Activated T-cell treated with anti-CD3 and anti-CD28 coated beads for 24 hours (primary cell): ENCODE measurements at regions not wholly inside any gene's neighbourhood (a gene's known extent, or its start where the extent isn't known, plus 50 kb on each side); places are given as distances from the start of the nearest gene placed in this dataset.

Experiments
- DNase-seq: peaks from one replicate; pipeline ENCODE4 v3.0.0-alpha.2; 2020; ENCODE audit warnings: low read depth

- no peak for DNase-seq
These were observed 245.5 kb upstream of the MDFIC2 start for GRCh38 chr3:70557976-70558375.

GRCh38 chr3:70556056-70556455, 243.6 kb upstream of the MDFIC2 start:
- no peak for DNase-seq

GRCh38 chr3:70554170-70554569, 241.7 kb upstream of the MDFIC2 start:
- DNase-seq = no peak

- DNase-seq = peak; percentile 72
These were observed 238.4 kb upstream of the MDFIC2 start for GRCh38 chr3:70550723-70551319.

- DNase-seq = no peak
These were observed 234.2 kb upstream of the MDFIC2 start for GRCh38 chr3:70546679-70547078.

GRCh38 chr3:70543493-70543892, 231.1 kb upstream of the MDFIC2 start:
- DNase-seq = no peak

GRCh38 chr3:70539908-70540307, 227.5 kb upstream of the MDFIC2 start:
- no peak for DNase-seq

- DNase-seq = no peak
These were observed 220.4 kb upstream of the MDFIC2 start for GRCh38 chr3:70532806-70533205.

GRCh38 chr3:70531838-70532489, 219.5 kb upstream of the MDFIC2 start:
- DNase-seq = no peak

- DNase-seq = no peak
These were observed 218.7 kb upstream of the MDFIC2 start for GRCh38 chr3:70531063-70531657.

GRCh38 chr3:70530626-70531025, 218.2 kb upstream of the MDFIC2 start:
- no peak for DNase-seq

- DNase-seq = no peak
These were observed 214.6 kb upstream of the MDFIC2 start for GRCh38 chr3:70527026-70527425.

GRCh38 chr3:70519913-70520659, 207.6 kb upstream of the MDFIC2 start:
- no peak for DNase-seq

- DNase-seq = no peak
These were observed 206.6 kb upstream of the MDFIC2 start for GRCh38 chr3:70519026-70519425.

GRCh38 chr3:70518356-70518755, 205.9 kb upstream of the MDFIC2 start:
- no peak for DNase-seq

GRCh38 chr3:70517124-70517890, 204.9 kb upstream of the MDFIC2 start:
- no peak for DNase-seq

- DNase-seq = no peak
These were observed 203.6 kb upstream of the MDFIC2 start for GRCh38 chr3:70516076-70516475.

GRCh38 chr3:70507486-70507885, 195.0 kb upstream of the MDFIC2 start:
- no peak for DNase-seq

GRCh38 chr3:70506775-70507174, 194.3 kb upstream of the MDFIC2 start:
- no peak for DNase-seq

GRCh38 chr3:70501561-70501960, 189.1 kb upstream of the MDFIC2 start:
- no peak for DNase-seq

- no peak for DNase-seq
These were observed 176.4 kb upstream of the MDFIC2 start for GRCh38 chr3:70488816-70489215.

GRCh38 chr3:70488131-70488530, 175.7 kb upstream of the MDFIC2 start:
- DNase-seq = no peak
